ENCODE measurements at regions not wholly inside any gene's neighbourhood (a gene's known extent, or its start where the extent isn't known, plus 50 kb on each side); places are given as distances from the start of the nearest gene placed in this dataset.

DNA sequence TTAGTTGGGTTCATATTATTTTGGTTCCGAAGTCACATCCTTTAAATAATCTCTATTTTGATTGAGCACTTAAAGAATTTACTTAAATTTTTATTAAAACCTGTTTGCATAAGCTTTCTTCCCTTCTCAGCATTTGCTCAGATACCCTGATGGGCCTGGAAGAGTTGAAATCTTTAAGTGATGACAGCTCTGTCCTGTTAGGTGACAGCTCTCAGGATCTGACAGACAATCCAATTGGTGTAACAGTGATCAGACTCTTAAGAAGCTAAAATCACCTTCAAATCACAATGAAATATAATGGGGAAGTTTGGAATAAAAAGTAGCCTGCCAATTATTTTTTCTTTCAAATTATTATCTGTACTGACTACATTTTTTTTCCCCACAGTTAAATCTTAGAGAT, 284.4 kb downstream of the LMO7 start:
- TF ChIP-seq, protein P1, sequence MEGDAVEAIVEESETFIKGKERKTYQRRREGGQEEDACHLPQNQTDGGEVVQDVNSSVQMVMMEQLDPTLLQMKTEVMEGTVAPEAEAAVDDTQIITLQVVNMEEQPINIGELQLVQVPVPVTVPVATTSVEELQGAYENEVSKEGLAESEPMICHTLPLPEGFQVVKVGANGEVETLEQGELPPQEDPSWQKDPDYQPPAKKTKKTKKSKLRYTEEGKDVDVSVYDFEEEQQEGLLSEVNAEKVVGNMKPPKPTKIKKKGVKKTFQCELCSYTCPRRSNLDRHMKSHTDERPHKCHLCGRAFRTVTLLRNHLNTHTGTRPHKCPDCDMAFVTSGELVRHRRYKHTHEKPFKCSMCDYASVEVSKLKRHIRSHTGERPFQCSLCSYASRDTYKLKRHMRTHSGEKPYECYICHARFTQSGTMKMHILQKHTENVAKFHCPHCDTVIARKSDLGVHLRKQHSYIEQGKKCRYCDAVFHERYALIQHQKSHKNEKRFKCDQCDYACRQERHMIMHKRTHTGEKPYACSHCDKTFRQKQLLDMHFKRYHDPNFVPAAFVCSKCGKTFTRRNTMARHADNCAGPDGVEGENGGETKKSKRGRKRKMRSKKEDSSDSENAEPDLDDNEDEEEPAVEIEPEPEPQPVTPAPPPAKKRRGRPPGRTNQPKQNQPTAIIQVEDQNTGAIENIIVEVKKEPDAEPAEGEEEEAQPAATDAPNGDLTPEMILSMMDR (IDR thresholded peaks at IDR 0.05): no peak
- TF ChIP-seq EP300 (IDR thresholded peaks at IDR 0.05): no peak

Data from upper lobe of left lung (tissue), 4 donors.